MG63 (cell line): ENCODE measurements at regions not wholly inside any gene's neighbourhood (a gene's known extent, or its start where the extent isn't known, plus 50 kb on each side); places are given as distances from the start of the nearest gene placed in this dataset.
"Not testable (repeated sequence)": the region's sequence is repeated elsewhere in the genome, so short reads cannot be mapped to it uniquely, and the experiment has no call there.

Experiments used
- DNase-seq: peaks from one replicate; pipeline ENCODE4 v3.0.0-alpha.2; 2020
- H3K27me3 ChIP-seq: fragments of 250-450 bp; sonication (Bioruptor Pico); 2 replicates; pipeline ENCODE4 v1.5.1; 2020; ENCODE audit warnings: mild to moderate bottlenecking, moderate library complexity
- H3K36me3 ChIP-seq: fragments of 250-450 bp; sonication (Bioruptor Pico); 2 replicates; pipeline ENCODE4 v1.5.1; 2020; ENCODE audit warnings: mild to moderate bottlenecking, moderate library complexity
- H3K4me3 ChIP-seq: fragments of 250-450 bp; sonication (Bioruptor Pico); 2 replicates; pipeline ENCODE4 v1.5.1; 2020; ENCODE audit warnings: mild to moderate bottlenecking, moderate library complexity
- H3K9me3 ChIP-seq: fragments of 250-450 bp; sonication (Bioruptor Pico); 2 replicates; pipeline ENCODE4 v1.5.1; 2020; ENCODE audit warnings: mild to moderate bottlenecking, moderate library complexity

GRCh38 chr1:194658090-194658439 is 1471.7 kb upstream of the B3GALT2 start:
- Histone ChIP-seq H3K9me3 (no peaks in the 10 kb centered on the region), H3K27me3 (no peaks in the 10 kb centered on the region), H3K4me3 (no peak overlapping the region), H3K36me3 (no peaks in the 10 kb centered on the region)
- no peak for DNase-seq

DNA sequence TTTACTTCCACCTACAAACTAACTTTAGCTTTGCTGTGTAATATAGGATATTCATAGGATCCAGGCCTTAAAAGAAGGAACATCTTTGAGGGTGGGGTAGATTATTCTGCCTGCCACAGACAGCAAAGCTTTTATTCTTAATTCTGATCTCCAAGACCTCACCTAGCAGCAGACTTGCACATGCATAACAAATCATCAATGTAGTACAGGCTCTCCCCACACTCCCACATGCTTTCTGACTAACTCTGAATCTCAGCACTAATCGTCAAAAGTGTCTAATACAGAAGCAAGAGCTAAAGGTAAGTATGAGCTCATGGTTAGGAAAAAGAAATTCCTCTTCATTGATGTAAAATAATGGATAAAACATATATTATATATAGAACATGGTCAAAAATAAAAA is 1468.5 kb upstream of the B3GALT2 start:
- no peak overlapping the region for H3K4me3 ChIP-seq
- H3K9me3 ChIP-seq = no peaks in the 10 kb centered on the region
- no peak for DNase-seq
- no peaks in the 10 kb centered on the region for H3K27me3 ChIP-seq
- no peaks in the 10 kb centered on the region for H3K36me3 ChIP-seq

DNA sequence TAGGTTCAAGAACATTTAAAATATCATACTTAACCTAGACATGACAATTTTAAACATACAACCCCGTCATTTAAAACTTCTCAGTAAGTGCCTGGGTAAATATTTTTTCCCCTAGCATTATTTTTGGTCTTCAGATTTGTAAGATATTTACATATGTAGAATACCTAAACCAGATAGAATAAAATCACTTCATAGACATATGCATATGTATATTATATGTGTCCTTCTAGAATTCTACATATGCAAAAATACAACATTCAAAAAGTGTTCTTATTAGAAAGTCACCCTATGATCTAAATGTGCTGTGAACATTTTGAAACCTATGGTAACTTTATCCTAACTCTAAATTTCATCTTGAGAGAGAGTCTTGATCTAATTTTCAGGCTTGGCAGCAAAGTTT is 1467.0 kb upstream of the B3GALT2 start:
- DNase-seq = no peak
- no peak overlapping the region for H3K4me3 ChIP-seq
- no peaks in the 10 kb centered on the region for H3K27me3 ChIP-seq
- no peaks in the 10 kb centered on the region for H3K9me3 ChIP-seq
- no peaks in the 10 kb centered on the region for H3K36me3 ChIP-seq

DNA sequence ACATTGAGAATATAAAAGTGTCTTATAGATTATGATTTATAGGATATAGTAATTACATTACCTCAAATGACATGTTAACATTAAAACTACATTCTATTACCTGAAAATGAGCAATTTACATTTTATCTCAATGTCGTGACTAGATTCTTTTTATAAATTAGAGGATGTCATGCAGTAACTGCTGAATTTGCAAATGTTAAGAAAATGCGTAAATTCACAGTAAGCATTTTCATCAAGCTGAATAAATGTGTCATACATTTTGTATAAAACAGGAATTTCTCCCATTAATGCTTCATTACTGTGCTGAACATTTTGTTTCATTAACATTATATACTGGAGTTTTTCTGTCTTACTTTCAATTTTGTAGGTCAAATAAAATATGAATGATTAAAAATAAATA is 1460.7 kb upstream of the B3GALT2 start:
- H3K4me3 ChIP-seq = no peak overlapping the region
- no peak for DNase-seq
- no peaks in the 10 kb centered on the region for H3K27me3 ChIP-seq
- no peaks in the 10 kb centered on the region for H3K9me3 ChIP-seq
- no peaks in the 10 kb centered on the region for H3K36me3 ChIP-seq

GRCh38 chr1:194644528-194644927 is 1458.1 kb upstream of the B3GALT2 start:
- no peaks in the 10 kb centered on the region for H3K27me3 ChIP-seq
- no peaks in the 10 kb centered on the region for H3K9me3 ChIP-seq
- H3K36me3 ChIP-seq = no peaks in the 10 kb centered on the region
- no peak for DNase-seq
- no peak overlapping the region for H3K4me3 ChIP-seq

GRCh38 chr1:194640322-194640721 is 1453.9 kb upstream of the B3GALT2 start:
- no peaks in the 10 kb centered on the region for H3K9me3 ChIP-seq
- H3K27me3 ChIP-seq = no peaks in the 10 kb centered on the region
- H3K4me3 ChIP-seq = no peak overlapping the region
- no peaks in the 10 kb centered on the region for H3K36me3 ChIP-seq
- no peak for DNase-seq

DNA sequence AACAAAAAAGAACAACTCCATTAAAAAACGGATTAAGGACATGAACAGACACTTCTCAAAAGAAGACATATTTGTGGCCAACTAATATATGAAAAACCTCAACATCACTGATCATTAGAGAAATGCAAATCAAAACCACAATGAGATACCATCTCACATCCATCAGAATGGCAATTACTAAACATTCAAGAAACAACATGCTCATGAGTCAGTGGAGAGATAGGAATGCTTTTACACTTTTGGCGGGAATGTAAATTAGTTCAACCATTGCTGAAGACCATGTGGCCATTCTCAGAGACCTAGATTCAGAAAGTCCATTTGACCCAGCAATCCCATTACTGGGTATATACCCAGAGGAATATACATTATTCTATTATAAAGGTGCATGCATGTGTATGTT is 1442.6 kb upstream of the B3GALT2 start:
- no peak for DNase-seq
- Histone ChIP-seq H3K27me3 (0 out of 2 replicates have a peak, but pooled peaks cover 2% of the 10 kb centered on the region), H3K36me3 (no peaks in the 10 kb centered on the region), H3K9me3 (no peaks in the 10 kb centered on the region), H3K4me3 (no peak overlapping the region)

- H3K36me3 ChIP-seq = no peaks in the 10 kb centered on the region
- DNase-seq = no peak
- H3K27me3 ChIP-seq = 0 out of 2 replicates have a peak, but pooled peaks cover 2% of the 10 kb centered on the region
- no peaks in the 10 kb centered on the region for H3K9me3 ChIP-seq
- H3K4me3 ChIP-seq = no peak overlapping the region
Measured at GRCh38 chr1:194624833-194625232, 1438.4 kb upstream of the B3GALT2 start.

DNA sequence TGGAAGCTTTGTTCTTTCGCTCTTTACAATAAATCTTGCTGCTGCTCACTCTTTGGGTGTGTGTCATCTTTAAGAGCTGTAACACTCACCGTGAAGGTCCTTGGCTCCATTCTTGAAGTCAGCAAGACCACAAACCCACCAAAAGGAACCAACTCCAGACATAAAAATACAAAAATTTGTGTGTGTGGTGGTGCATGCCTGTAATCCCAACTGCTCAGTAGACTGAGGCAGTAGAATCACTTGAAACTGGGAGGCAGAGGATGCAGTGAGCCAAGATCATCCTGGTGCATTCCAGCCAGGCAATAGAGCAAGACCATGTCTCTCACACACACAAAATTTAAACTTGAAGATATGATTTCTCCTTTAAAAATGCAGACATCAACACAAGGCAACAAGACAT is 1431.7 kb upstream of the B3GALT2 start:
- Histone ChIP-seq H3K4me3 (no peak overlapping the region), H3K27me3 (no peaks in the 10 kb centered on the region), H3K36me3 (no peaks in the 10 kb centered on the region), H3K9me3 (no peaks in the 10 kb centered on the region)
- DNase-seq = no peak

- not testable (repeated sequence) for DNase-seq, H3K4me3 ChIP-seq, H3K27me3 ChIP-seq, H3K9me3 ChIP-seq, H3K36me3 ChIP-seq
Measured at GRCh38 chr1:194617272-194617671, 1430.9 kb upstream of the B3GALT2 start.

GRCh38 chr1:194616835-194617234 is 1430.4 kb upstream of the B3GALT2 start:
- Histone ChIP-seq H3K9me3 (no peaks in the 10 kb centered on the region), H3K4me3 (no peak overlapping the region), H3K36me3 (no peaks in the 10 kb centered on the region), H3K27me3 (no peaks in the 10 kb centered on the region)
- no peak for DNase-seq

GRCh38 chr1:194602184-194602583 is 1415.8 kb upstream of the B3GALT2 start:
- no peaks in the 10 kb centered on the region for H3K27me3 ChIP-seq

DNA sequence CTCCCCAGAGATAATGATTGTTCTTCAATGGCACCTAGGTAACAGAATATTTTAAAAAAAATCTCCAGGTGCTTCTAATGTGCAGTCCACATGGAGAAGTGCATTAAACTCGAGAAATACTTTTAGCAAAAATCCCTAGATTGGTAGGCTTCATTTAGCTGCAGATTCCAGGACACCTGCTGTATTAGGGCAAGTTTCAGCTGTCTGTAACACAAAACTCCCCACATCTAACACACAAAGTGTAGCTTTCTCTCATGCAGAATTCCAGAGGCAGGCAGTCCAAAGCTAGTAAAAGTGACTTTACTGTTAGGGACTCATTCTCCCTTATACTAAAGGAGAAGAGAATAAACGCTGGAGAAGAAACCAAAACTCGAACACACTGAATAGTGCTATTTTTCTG is 1414.3 kb upstream of the B3GALT2 start:
- Histone ChIP-seq H3K9me3 (no peaks in the 10 kb centered on the region), H3K36me3 (no peaks in the 10 kb centered on the region), H3K27me3 (no peaks in the 10 kb centered on the region), H3K4me3 (no peak overlapping the region)
- no peak for DNase-seq

More at GRCh38 chr1:194602184-194602583, 1415.8 kb upstream of the B3GALT2 start:
- Histone ChIP-seq H3K4me3 (no peak overlapping the region), H3K36me3 (no peaks in the 10 kb centered on the region), H3K9me3 (no peaks in the 10 kb centered on the region)
- no peak for DNase-seq

- H3K4me3 ChIP-seq = no peak overlapping the region
- H3K9me3 ChIP-seq = no peaks in the 10 kb centered on the region
- no peak for DNase-seq
- H3K36me3 ChIP-seq = no peaks in the 10 kb centered on the region
- no peaks in the 10 kb centered on the region for H3K27me3 ChIP-seq
Measured at GRCh38 chr1:194598098-194598497, 1411.7 kb upstream of the B3GALT2 start.

GRCh38 chr1:194586302-194586701 is 1399.9 kb upstream of the B3GALT2 start:
- no peaks in the 10 kb centered on the region for H3K27me3 ChIP-seq
- no peak for DNase-seq
- H3K36me3 ChIP-seq = no peaks in the 10 kb centered on the region
- no peak overlapping the region for H3K4me3 ChIP-seq
- no peaks in the 10 kb centered on the region; the same call in 1 of the 2 replicates for H3K9me3 ChIP-seq

- H3K36me3 ChIP-seq = no peaks in the 10 kb centered on the region
- H3K27me3 ChIP-seq = no peaks in the 10 kb centered on the region
- H3K9me3 ChIP-seq = no peaks in the 10 kb centered on the region
- no peak overlapping the region for H3K4me3 ChIP-seq
- DNase-seq = no peak
Measured at GRCh38 chr1:194584052-194584451, 1397.6 kb upstream of the B3GALT2 start.

DNA sequence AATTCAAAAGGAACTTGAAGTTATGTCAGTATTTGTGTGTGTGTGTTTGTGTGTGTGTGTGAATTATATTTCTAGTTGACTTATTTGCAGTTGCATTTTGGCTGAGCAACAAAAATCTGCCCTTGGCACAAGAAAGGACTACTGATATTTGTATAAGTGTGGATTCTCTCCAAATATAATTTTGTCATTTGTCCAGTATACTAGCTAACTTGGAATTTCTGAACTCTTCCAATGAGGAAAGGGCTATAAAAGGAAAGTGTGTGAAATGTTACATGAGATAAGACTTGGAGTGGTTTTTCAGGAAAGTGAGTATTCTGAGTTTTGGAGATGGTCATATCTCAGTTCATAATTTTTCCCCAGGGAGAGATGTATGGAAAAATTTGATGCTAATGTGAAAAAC is 1384.1 kb upstream of the B3GALT2 start:
- Histone ChIP-seq H3K9me3 (no peaks in the 10 kb centered on the region), H3K4me3 (no peak overlapping the region), H3K36me3 (no peaks in the 10 kb centered on the region), H3K27me3 (no peaks in the 10 kb centered on the region)
- peak; percentile 40 for DNase-seq

- H3K27me3 ChIP-seq = no peaks in the 10 kb centered on the region
- DNase-seq = peak; percentile 4
- H3K9me3 ChIP-seq = no peaks in the 10 kb centered on the region
- no peaks in the 10 kb centered on the region for H3K36me3 ChIP-seq
- no peak overlapping the region for H3K4me3 ChIP-seq
Measured at GRCh38 chr1:194568610-194569009, 1382.2 kb upstream of the B3GALT2 start.

DNA sequence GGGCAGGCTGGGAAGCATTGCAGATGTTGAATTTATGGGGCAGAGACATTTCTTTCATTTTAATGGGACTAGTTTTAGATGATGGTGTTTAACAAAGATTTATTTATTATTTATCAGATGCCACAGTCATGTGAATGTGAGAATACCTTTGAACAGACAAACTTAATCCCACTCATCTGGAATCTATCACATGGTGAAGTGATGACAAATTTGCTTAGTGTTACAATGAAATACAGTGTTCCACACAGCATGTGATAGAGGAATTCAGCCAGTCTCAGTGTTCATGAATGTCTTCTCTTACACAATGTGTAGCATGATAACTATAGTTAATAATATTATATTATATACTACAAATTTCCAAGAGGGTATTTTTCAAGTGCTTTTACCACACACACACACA is 1361.7 kb upstream of the B3GALT2 start:
- no peaks in the 10 kb centered on the region for H3K9me3 ChIP-seq
- H3K36me3 ChIP-seq = no peaks in the 10 kb centered on the region
- no peak overlapping the region for H3K4me3 ChIP-seq
- no peaks in the 10 kb centered on the region for H3K27me3 ChIP-seq
- DNase-seq = no peak
